Transverse colon (tissue), 3 donors: ENCODE measurements at regions not wholly inside any gene's neighbourhood (a gene's known extent, or its start where the extent isn't known, plus 50 kb on each side); places are given as distances from the start of the nearest gene placed in this dataset.

ENCODE experiments used
- CTCF ChIP-seq, 5 experiments: fragments of 200-600 bp in 3 of 5; fragments of 450-650 bp in 2 of 5; sonication (generic) in 3 of 5; IDR thresholded peaks; 1 replicate in 2 of 5; 2 replicates in 3 of 5; pipeline ENCODE4 v1.5.1; 2016 to 2017; ENCODE audit warnings: antibody characterized with exemption in 5 of 5, inconsistent platforms in 3 of 5, mild to moderate bottlenecking in 2 of 5, moderate library complexity in 1 of 5
- EP300 ChIP-seq: sonication (generic); formaldehyde crosslinking; IDR thresholded peaks from one replicate; pipeline ENCODE4 v1.6.1; 2017; ENCODE audit warnings: antibody characterized with exemption, low read depth
- POLR2A ChIP-seq: fragments of 450-650 bp; IDR thresholded peaks from one replicate; pipeline ENCODE4 v1.6.1; 2016; ENCODE audit warnings: antibody characterized with exemption, mild to moderate bottlenecking, moderate library complexity

GRCh38 chr12:105576261-105576660, 245.8 kb downstream of the C12orf75 start:
- no peak for TF ChIP-seq CTCF (IDR thresholded peaks at IDR 0.05)
- no peak for TF ChIP-seq EP300
- TF ChIP-seq POLR2A: no peak
